Cardiac muscle cell (in vitro differentiated cells and primary cell): ENCODE measurements at regions not wholly inside any gene's neighbourhood (a gene's known extent, or its start where the extent isn't known, plus 50 kb on each side); places are given as distances from the start of the nearest gene placed in this dataset.

Source experiments
- DNase-seq, 2 donors: peaks; one replicate each; pipeline versions ENCODE4 v3.0.0 to v3.0.0-alpha.2; 2010 to 2017; ENCODE audit warnings: low read depth in 1 of 2, low spot score in 1 of 2
- H3K27ac ChIP-seq: fragments of 200-600 bp; sonication (generic); 2 replicates; pipeline ENCODE4 v1.5.1; 2016
- H3K27me3 ChIP-seq: fragments of 200-600 bp; sonication (generic); 2 replicates; pipeline ENCODE4 v1.6.0; 2016; ENCODE audit warnings: control low read depth
- H3K36me3 ChIP-seq: fragments of 200-600 bp; sonication (generic); 2 replicates; pipeline ENCODE4 v1.5.1; 2016; ENCODE audit warnings: control low read depth
- H3K4me1 ChIP-seq: fragments of 200-600 bp; sonication (generic); 2 replicates; pipeline ENCODE4 v1.8.1; 2017; ENCODE audit warnings: low read depth, mild to moderate bottlenecking, mixed run types
- H3K4me3 ChIP-seq: fragments of 200-600 bp; sonication (generic); 2 replicates; pipeline ENCODE4 v1.5.1; 2016; ENCODE audit warnings: mild to moderate bottlenecking
- H3K9me3 ChIP-seq: fragments of 200-600 bp; sonication (generic); 2 replicates; pipeline ENCODE4 v1.5.1; 2017; ENCODE audit warnings: low read depth, mild to moderate bottlenecking, control low read depth
- CTCF ChIP-seq: IDR thresholded peaks from 2 replicates; pipeline ENCODE4 v1.5.1; 2012; ENCODE audit warnings: low read depth, mild to moderate bottlenecking, low read length

GRCh38 chr5:90109285-90109684, 300.3 kb downstream of the CETN3 start:
- TF ChIP-seq CTCF, result no peak
- Histone ChIP-seq H3K9me3 (no peaks in the 10 kb centered on the region), H3K4me3 (no peak overlapping the region), H3K36me3 (no peaks in the 10 kb centered on the region), H3K4me1 (peaks cover 7% of the 10 kb centered on the region), H3K27me3 (no peaks in the 10 kb centered on the region), H3K27ac (no peak overlapping the region)
- DNase-seq, result no peak

- H3K4me1 ChIP-seq, result peaks cover 13% of the 10 kb centered on the region
- H3K36me3 ChIP-seq, result no peaks in the 10 kb centered on the region
- H3K4me3 ChIP-seq, result no peak overlapping the region
- H3K27me3 ChIP-seq, result no peaks in the 10 kb centered on the region
- H3K27ac ChIP-seq, result no peak overlapping the region
- no peaks in the 10 kb centered on the region for H3K9me3 ChIP-seq
- DNase-seq, result peak in 1 of 2 donors; percentile 77
- no peak for TF ChIP-seq CTCF
Measured at GRCh38 chr5:90099099-90099498, 310.5 kb downstream of the CETN3 start.

DNA sequence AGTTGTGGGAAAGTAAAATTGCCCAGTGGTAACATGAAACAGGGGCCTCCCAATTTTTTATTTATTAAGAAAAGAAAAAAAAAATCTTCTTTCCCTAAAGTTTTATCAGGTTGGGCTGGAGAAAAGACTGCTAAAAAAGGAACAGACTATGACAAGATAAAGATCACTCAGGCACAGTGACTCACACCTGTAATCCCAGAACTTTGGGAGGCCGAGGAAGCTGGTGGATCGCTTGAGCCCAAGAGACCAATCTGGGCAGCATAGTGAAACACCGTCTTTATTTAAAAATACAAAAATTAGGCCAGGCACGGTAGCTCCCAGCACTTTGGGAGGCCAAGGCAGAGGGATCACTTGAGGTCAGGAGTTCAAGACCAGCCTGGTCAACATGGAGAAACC, 312.5 kb downstream of the CETN3 start:
- no peaks in the 10 kb centered on the region for H3K9me3 ChIP-seq
- H3K27me3 ChIP-seq, result no peaks in the 10 kb centered on the region
- DNase-seq, result no peak
- no peaks in the 10 kb centered on the region for H3K36me3 ChIP-seq
- peak overlapping the region; percentile 72 for H3K27ac ChIP-seq
- peaks cover 13% of the 10 kb centered on the region for H3K4me1 ChIP-seq
- TF ChIP-seq CTCF, result no peak
- H3K4me3 ChIP-seq, result no peak overlapping the region

GRCh38 chr5:90096415-90097081, 313.0 kb downstream of the CETN3 start:
- no peaks in the 10 kb centered on the region for H3K27me3 ChIP-seq
- peak; percentile 63 to 78 for DNase-seq

GRCh38 chr5:90095292-90096060, 314.1 kb downstream of the CETN3 start:
- H3K9me3 ChIP-seq, result no peaks in the 10 kb centered on the region
- no peak for DNase-seq
- H3K36me3 ChIP-seq, result no peaks in the 10 kb centered on the region
- H3K27ac ChIP-seq, result no peak overlapping the region
- no peaks in the 10 kb centered on the region for H3K27me3 ChIP-seq
- no peak for TF ChIP-seq CTCF
- H3K4me3 ChIP-seq, result no peak overlapping the region
- peaks cover 13% of the 10 kb centered on the region for H3K4me1 ChIP-seq

More at GRCh38 chr5:90096415-90097081, 313.0 kb downstream of the CETN3 start:
- Histone ChIP-seq H3K9me3 (no peaks in the 10 kb centered on the region), H3K4me1 (peaks cover 13% of the 10 kb centered on the region), H3K27ac (peak overlapping the region; percentile 78), H3K4me3 (no peak overlapping the region), H3K36me3 (no peaks in the 10 kb centered on the region)
- no peak for TF ChIP-seq CTCF
